SK-N-SH (cell line): ENCODE measurements at regions not wholly inside any gene's neighbourhood (a gene's known extent, or its start where the extent isn't known, plus 50 kb on each side); places are given as distances from the start of the nearest gene placed in this dataset.

Source experiments
- CTCF ChIA-PET: fragments of 300-600, 350-600 bp; formaldehyde crosslinking; extraction: SDS; loops from one replicate; lab custom pipeline; 2021; lab: Yijun Ruan, JAX
- POLR2A ChIA-PET: fragments of 350-600 bp; sonication (Branson Sonifier 250); formaldehyde crosslinking; extraction: SDS; loops from one replicate; lab custom pipeline; 2020; ENCODE audit warnings: antibody characterized with exemption, inconsistent platforms; lab: Yijun Ruan, JAX
- DNase-seq: peaks from one replicate; pipeline ENCODE4 v3.0.0; 2012
- H2AFZ ChIP-seq: fragments of 200-600 bp; sonication (generic); 2 replicates; pipeline ENCODE4 v1.8.1; 2016; ENCODE audit warnings: antibody characterized with exemption, mild to moderate bottlenecking, low read depth
- H3F3A ChIP-seq: fragments of 200-600 bp; sonication (generic); replicated peaks from 2 replicates; pipeline ENCODE3; 2016; ENCODE audit warnings: antibody characterized with exemption, mild to moderate bottlenecking; ENCODE audit not compliant: insufficient read depth
- H3K27ac ChIP-seq, 2 experiments: fragments of 200-500 bp in 1 of 2; fragments of 200-600 bp in 1 of 2; sonication (Bioruptor generic) in 1 of 2; sonication (generic), shearing (Covaris generic) in 1 of 2; 2 replicates each; pipeline versions ENCODE4 v1.5.1 to v1.6.1; 2014 to 2016; ENCODE audit warnings: low read depth in 2 of 2, inconsistent platforms in 1 of 2, low read length in 1 of 2, mild to moderate bottlenecking in 1 of 2, mixed read lengths in 1 of 2
- H3K27me3 ChIP-seq: fragments of 200-600 bp; sonication (generic), shearing (Covaris generic); 2 replicates; pipeline ENCODE4 v1.6.1; 2016; ENCODE audit warnings: mixed run types; ENCODE audit not compliant: insufficient read depth
- H3K36me3 ChIP-seq, 2 experiments: fragments of 200-500 bp in 1 of 2; fragments of 200-600 bp in 1 of 2; sonication (Bioruptor generic) in 1 of 2; sonication (generic) in 1 of 2; replicated peaks in 1 of 2; 2 replicates each; pipeline versions ENCODE3 to v1.5.1; 2014 to 2016; ENCODE audit warnings: low read length in 1 of 2, mild to moderate bottlenecking in 1 of 2; ENCODE audit not compliant: insufficient read depth in 2 of 2, control insufficient read depth in 1 of 2
- H3K4me1 ChIP-seq, 2 experiments: fragments of 200-500 bp in 1 of 2; fragments of 200-600 bp in 1 of 2; sonication (Bioruptor generic) in 1 of 2; sonication (generic), shearing (Covaris generic) in 1 of 2; 2 replicates each; pipeline versions ENCODE4 v1.5.1 to v1.6.1; 2014 to 2016; ENCODE audit warnings: low read depth in 1 of 2, low read length in 1 of 2, mixed run types in 1 of 2; ENCODE audit not compliant: insufficient read depth in 2 of 2, control insufficient read depth in 1 of 2
- H3K4me2 ChIP-seq: fragments of 200-600 bp; sonication (generic), shearing (Covaris generic); 2 replicates; pipeline ENCODE4 v1.6.1; 2017; ENCODE audit warnings: mixed run types
- H3K4me3 ChIP-seq, 2 experiments: fragments of 200-500 bp in 1 of 2; fragments of 200-600 bp in 1 of 2; sonication (Bioruptor generic) in 1 of 2; sonication (generic), shearing (Covaris generic) in 1 of 2; 2 replicates each; pipeline versions ENCODE4 v1.5.1 to v1.8.1; 2014 to 2016; ENCODE audit warnings: low read depth in 2 of 2, inconsistent platforms in 1 of 2, low read length in 1 of 2, mild to moderate bottlenecking in 1 of 2, mixed read lengths in 1 of 2, moderate library complexity in 1 of 2
- H3K79me2 ChIP-seq: fragments of 200-600 bp; sonication (generic); 2 replicates; pipeline ENCODE4 v1.8.1; 2017; ENCODE audit warnings: mild to moderate bottlenecking; ENCODE audit not compliant: insufficient read depth
- H3K9ac ChIP-seq: fragments of 200-600 bp; sonication (generic); 2 replicates; pipeline ENCODE4 v1.6.1; 2017; ENCODE audit warnings: mixed run types
- H3K9me2 ChIP-seq: fragments of 200-600 bp; sonication (generic); 2 replicates; pipeline ENCODE4 v1.6.1; 2017; ENCODE audit warnings: mixed run types
- H3K9me3 ChIP-seq: fragments of 200-600 bp; sonication (generic); 2 replicates; pipeline ENCODE4 v1.6.1; 2017; ENCODE audit warnings: mixed run types, mild to moderate bottlenecking, moderate library complexity
- H4K20me1 ChIP-seq: fragments of 200-600 bp; sonication (generic); 2 replicates; pipeline ENCODE4 v1.6.1; 2017; ENCODE audit warnings: mild to moderate bottlenecking, mixed run types; ENCODE audit not compliant: insufficient read depth
- ELF1 ChIP-seq: IDR thresholded peaks from 2 replicates; pipeline ENCODE4 v1.4.0; 2012
- FOSL2 ChIP-seq: IDR thresholded peaks from 2 replicates; pipeline ENCODE4 v1.4.0; 2012; ENCODE audit warnings: low read depth, mild to moderate bottlenecking, moderate library complexity, borderline replicate concordance
- MAX ChIP-seq: IDR thresholded peaks from 2 replicates; pipeline ENCODE4 v1.4.0; 2012; ENCODE audit warnings: low read depth
- PBX3 ChIP-seq: IDR thresholded peaks from 2 replicates; pipeline ENCODE4; 2012
- RCOR1 ChIP-seq: fragments of 150-350 bp; IDR thresholded peaks from 2 replicates; pipeline ENCODE4 v1.6.1; 2017; ENCODE audit warnings: antibody characterized with exemption, low read length
- REST ChIP-seq: IDR thresholded peaks from 2 replicates; pipeline ENCODE4 v1.6.1; 2012; ENCODE audit warnings: mild to moderate bottlenecking, low read depth, low read length, moderate library complexity
- RFX5 ChIP-seq: IDR thresholded peaks from 2 replicates; pipeline ENCODE4 v1.6.1; 2012; ENCODE audit warnings: mild to moderate bottlenecking, improper control_type of control experiment, low read length
- RXRA ChIP-seq: IDR thresholded peaks from 2 replicates; pipeline ENCODE4 v1.4.0; 2012; ENCODE audit warnings: low read depth, mild to moderate bottlenecking, borderline replicate concordance
- SMC3 ChIP-seq: IDR thresholded peaks from 2 replicates; pipeline ENCODE4 v1.6.1; 2012; ENCODE audit warnings: low read depth, low read length, improper control_type of control experiment
- WGBS: methylation state at CpG from one replicate; pipeline ENCODE4 v1.1.6; 2017; ENCODE audit warnings: low lambda C conversion rate; 5-methylcytosine and 5-hydroxymethylcytosine counted together

GRCh38 chr14:71198687-71199086, 291.4 kb downstream of the PCNX1 start:
- Histone ChIP-seq H3K4me1 (no peaks in the 10 kb centered on the region; a peak in 1 of 4 replicates), H3F3A (no peaks in the 10 kb centered on the region), H4K20me1 (no peaks in the 10 kb centered on the region), H3K27ac (no peak overlapping the region), H3K9me2 (no peaks in the 10 kb centered on the region), H3K4me3 (no peak overlapping the region), H3K79me2 (no peaks in the 10 kb centered on the region), H3K27me3 (no peaks in the 10 kb centered on the region), H3K4me2 (no peak overlapping the region), H2AFZ (no peak overlapping the region), H3K9me3 (no peaks in the 10 kb centered on the region), H3K9ac (no peak overlapping the region), H3K36me3 (no peaks in the 10 kb centered on the region)
- DNase-seq, result no peak
- TF ChIP-seq PBX3 (no peak), REST (no peak), MAX (no peak), FOSL2 (no peak), RCOR1 (no peak), RFX5 (no peak), RXRA (no peak), ELF1 (no peak)
- WGBS, result 54% methylated on average over 5 of the region's 5 CpGs
- ChIA-PET POLR2A (no interaction called here), CTCF (interaction anchor here (1.3 to 1.6 kb wide), 2 partner anchors 32 to 554 kb away, joined by 3 to 4 read pairs; no protein-coding TSS in a partner anchor)

GRCh38 chr14:71201840-71202239, 294.6 kb downstream of the PCNX1 start:
- ChIA-PET POLR2A (no interaction called here), CTCF (interaction anchor here (0.9 kb wide), 1 partner anchor 35 kb away, joined by 3 read pairs; no protein-coding TSS in a partner anchor)
- Histone ChIP-seq H3K4me2 (no peak overlapping the region), H4K20me1 (no peaks in the 10 kb centered on the region), H3K4me1 (peaks cover 0 to 1% of the 10 kb centered on the region in 2 experiments; a peak in 1 of 4 replicates), H3K9me2 (no peaks in the 10 kb centered on the region), H2AFZ (no peak overlapping the region), H3K4me3 (no peak overlapping the region), H3F3A (no peaks in the 10 kb centered on the region), H3K27ac (no peak overlapping the region), H3K27me3 (no peaks in the 10 kb centered on the region), H3K79me2 (no peaks in the 10 kb centered on the region), H3K9me3 (no peaks in the 10 kb centered on the region), H3K36me3 (no peaks in the 10 kb centered on the region), H3K9ac (no peak overlapping the region)
- TF ChIP-seq ELF1 (no peak), SMC3 (no peak)
- WGBS, result 50% methylated on average over 1 of the region's 1 CpG
- DNase-seq, result no peak
